Astrocyte of the hippocampus (primary cell): ENCODE measurements at regions not wholly inside any gene's neighbourhood (a gene's known extent, or its start where the extent isn't known, plus 50 kb on each side); places are given as distances from the start of the nearest gene placed in this dataset.

Experiments
- DNase-seq: peaks from one replicate; pipeline ENCODE4 v3.0.0; 2011; ENCODE audit warnings: low read depth, low spot score

DNA sequence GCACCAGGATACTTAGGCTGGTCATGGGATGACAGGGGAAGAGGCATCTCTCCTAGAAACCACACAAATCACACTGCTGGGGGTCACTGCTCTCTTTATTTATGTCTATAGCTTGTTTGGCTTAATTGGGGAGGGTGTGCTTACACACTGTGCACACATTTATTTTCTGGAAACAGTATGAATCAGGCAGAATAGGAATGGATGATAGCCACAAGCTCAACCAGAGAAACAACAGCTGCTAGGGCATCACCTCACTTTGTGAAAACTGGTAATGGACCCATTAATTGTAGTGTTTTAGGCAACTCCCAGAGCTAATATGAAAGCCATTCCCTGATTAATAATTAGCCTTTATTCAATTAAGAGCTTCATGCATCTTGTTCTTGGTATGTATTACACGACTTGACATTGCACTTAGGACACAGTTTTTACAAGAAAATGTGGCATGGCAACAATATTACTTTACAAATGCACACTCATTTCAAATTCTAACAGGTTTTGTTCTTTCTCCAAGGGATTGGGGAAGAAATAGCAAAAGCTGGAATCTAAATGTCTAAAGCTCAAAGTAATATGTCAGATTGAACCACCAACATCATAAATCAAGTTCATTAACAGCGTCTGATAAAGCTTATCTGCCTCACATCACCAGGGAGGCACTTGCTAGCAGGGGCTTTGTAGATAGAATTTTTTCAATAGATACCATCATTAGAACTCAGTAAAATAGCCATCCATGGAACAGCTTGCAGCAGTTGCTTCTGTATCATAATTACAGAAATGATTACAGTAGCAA, 361.9 kb upstream of the FSHR start:
- DNase-seq, result no peak

DNA sequence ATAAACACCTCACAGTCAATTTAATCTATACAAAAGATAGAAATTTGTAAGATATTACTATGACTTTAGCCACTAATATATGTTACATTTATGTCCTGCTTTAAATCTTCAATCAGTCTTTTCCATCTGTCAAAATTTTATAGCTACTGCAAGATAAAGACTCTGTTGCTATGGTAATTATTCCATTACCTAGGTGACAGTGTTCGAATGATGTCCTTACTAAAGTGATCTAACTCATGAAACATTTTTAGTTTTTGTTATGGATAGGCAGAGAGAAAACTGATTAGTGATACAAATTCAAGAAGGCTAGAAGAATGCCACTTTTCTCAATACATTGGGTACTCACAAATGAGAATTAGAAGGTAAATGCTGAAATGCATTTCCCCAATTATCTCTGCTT, 359.9 kb upstream of the FSHR start:
- DNase-seq, result no peak

DNA sequence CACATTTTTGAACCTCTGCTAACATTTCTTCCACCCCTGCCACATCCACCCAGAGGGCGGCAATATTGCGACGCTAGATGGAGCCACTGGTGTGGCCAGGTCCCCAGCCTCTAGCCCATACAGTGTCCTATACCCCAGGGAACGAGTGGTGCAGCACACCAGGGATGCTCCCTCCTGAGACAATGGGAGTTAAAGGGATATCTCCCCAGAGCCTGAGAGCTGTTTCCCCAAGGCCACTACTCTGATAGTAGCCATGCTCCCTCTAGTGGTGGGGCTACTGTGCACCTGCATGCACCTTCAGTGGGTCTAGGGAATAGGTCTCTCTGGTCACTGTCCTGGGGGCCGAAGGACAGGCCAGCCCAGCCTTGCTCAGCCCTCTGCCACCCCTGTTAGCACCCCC, 336.4 kb upstream of the FSHR start:
- DNase-seq, result peak; percentile 2

DNA sequence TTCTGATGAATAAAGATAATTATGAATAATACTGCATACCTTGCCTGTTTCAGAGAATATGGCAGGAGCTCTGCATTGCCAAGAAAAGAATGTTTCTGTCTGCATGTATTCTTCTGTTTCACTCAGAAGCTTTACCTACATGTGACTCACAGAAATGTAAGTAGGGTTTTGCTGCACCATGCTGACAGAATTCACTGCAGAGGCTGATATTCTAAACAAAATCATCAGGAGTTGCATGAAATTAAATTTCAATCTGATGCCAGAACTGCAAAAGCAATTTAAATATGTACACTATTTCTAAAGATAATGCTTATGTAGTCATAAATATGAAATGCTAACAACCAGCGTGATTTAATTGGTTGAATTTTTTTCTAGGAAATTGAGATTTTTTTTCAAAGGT, 332.8 kb upstream of the FSHR start:
- no peak for DNase-seq

DNA sequence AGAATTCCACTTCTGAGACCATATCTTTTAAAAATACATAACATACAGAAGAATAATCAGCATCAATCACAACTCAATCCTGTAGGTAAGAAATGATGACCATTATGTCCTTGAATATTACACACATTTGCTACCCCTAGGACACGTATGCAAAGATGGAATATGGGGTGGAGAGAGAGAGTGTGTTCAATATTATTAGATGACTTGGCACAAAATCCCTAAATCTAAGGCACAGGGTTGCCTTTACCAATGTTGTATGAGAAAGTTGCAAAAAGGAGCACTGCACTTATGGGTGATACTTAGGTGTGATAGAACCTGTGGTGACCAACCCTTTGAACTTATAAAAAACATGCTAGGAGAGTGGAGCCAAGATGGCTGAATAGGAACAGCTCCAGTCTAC, 326.2 kb upstream of the FSHR start:
- no peak for DNase-seq

DNA sequence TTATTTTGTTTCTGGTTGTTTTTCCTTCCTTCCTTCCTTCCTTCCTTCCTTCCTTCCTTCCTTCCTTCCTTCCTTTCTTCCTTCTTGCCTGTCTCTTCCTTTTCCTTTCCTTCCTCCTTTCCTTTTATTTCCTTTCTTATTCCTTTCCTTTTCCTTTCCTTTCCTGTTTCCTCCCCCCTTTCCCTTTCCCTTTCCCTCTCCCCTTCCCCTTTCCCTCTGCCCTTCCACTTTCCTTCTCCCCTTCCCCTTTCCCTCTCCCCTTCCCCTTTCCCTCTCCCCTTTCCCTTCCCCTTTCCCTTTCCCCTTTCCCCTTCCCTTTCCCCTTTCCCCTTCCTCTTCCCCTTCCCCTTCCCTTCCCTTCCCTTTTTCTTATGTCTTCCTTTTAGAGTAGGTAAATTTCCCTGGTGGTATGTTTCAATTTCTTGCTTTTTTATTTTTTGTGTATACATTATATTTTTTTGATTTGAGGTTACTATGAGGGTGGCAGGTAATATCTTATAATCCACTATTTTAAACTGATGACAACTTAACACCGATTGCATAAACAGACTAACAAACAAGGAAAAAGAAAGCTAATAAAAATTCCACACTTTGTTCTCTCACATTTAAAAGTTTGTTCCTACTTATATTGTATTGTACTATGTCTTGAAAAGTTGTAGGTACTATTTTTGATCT, 311.0 kb upstream of the FSHR start:
- no peak for DNase-seq

DNA sequence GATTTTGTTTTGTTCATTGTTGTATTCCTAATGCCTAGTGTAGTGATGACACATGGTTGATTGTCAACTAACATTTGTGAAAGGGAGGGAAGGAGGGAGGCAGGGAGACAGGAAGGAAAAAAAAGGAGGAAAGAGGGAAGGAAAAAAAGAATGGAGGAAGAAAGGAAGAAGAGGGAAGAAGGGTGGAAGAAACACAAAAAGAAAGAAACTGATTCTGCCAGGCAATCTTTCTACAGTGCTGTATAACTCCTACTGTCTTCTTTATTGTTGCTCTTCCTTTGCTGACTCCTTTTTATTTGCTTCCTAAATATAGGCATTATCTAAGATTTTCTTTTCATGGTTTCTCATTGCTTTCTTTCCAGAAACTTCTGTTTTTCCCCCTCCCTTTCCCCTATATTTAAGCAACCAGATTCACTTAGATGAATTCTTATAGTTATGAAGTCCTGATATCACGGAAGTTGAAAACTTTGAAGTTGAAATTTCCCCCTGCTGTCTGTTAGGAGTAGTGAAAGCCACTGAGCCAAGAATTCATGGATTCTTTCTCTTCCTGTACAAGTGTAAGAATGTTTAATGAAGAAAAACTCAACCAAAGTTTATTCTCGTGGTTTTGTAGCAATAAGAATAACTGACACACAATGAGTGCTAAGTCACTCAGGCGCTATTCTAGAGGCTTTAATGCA, 305.1 kb upstream of the FSHR start:
- no peak for DNase-seq

DNA sequence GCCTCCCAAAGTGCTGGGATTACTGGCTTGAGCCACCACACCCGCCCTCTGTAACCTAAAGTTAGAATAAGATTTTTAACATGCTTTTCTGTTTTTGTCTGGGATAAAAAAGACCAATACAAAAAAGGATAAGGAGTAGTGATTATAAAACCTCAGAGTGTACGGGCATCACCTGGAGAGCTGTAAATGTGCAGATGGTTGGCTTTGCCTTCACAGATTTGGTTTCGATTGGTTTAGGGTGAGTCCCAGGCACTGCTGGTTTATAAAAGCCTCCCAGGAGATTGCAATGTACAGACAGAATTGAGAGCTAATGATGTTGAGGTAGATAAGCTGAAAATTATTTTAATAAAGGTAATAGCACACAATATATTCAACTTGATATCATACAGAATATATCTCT, 289.7 kb upstream of the FSHR start:
- no peak for DNase-seq

DNA sequence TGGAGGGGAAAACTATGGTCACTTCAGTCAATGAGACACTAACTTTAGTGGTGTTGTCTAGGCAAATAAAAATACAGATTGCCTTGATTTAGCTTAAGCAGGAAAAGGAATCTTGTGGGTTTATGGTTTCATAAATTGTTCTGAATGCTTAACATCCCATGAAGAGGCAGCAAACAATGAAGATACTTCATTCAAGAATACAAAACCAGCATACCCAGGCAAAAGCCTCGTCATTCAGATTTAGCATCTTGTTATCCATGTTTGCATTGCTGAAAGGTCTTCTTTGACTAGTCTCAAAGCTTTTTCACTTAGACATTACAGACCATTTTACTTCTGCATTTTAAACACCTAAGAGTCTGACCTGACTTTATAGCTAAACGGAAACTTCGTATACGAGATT, 272.7 kb upstream of the FSHR start:
- DNase-seq, result no peak

DNA sequence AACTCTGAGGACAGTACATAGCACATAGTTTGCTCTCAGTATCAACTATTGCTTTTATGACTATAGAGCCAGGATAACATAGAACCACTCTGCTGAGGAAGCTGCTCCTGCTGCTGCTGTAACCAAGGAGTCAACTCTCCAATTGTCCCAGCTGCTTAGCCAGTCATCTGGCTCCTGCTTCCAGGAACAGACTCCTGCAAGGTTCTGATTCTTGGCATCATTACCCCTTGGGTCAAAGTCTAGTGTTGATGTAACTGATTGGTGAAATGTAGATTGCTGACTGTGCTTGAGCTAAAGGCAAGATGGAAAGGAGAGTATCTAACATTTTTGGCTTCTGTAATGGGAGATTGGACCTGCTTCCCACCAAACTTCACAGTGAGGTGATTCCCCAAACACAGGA, 261.9 kb upstream of the FSHR start:
- no peak for DNase-seq

DNA sequence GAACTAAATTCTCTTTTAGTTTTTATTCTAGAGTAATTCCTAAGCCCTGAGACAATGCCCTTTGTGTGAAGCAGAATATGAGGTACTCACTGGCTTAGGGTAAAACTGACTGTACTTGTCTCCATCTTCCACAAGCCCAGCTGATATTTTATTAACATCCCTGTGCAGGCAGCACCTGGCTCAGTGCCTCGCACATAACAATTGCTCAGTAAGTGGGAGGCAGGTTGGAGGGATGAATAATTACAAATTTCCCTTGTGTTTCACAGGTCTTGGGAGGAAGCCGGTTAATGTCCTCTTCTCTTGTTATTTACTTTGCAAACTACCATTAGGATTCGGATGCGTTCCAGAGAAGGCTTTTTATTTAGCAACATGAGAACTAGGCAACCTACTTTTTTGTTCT, 249.8 kb upstream of the FSHR start:
- DNase-seq, result no peak

DNA sequence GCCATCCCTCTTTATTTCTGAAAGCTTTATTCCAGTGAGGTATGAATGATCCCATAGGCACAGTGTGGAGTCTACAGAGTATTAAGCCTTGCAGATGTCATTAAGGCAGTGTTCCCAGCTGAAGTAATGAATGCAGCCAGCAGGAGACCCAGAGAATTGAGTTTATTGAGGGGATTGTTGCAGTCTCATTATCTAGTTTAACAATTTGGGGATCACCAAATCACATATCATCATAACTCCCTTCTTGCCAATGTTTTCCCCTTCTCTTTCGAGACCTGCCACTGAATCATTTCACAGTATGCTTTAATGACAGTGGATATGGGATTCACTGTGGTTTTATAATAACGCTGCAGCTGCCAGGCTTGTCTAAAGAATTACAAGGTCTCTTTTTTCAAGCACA, 249.3 kb upstream of the FSHR start:
- no peak for DNase-seq

DNA sequence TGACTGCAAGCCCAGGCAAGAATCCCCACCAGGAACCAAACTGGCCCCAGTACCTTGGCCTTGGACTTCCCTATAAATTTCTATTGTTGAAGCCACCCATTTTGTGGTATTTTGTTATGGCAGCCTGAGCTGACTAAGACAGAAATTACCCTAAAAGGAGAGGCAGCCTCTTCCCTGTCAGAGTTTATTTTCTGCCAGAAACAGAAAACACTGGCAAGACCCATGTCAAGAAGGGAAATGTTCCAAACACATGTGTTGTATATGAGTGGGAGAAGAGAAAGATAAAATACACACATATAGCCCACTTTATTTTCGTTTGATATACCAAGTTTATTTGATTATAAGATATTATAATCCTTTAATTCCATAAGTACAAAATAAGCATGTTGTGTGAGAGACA, 225.1 kb upstream of the FSHR start:
- DNase-seq, result no peak

DNA sequence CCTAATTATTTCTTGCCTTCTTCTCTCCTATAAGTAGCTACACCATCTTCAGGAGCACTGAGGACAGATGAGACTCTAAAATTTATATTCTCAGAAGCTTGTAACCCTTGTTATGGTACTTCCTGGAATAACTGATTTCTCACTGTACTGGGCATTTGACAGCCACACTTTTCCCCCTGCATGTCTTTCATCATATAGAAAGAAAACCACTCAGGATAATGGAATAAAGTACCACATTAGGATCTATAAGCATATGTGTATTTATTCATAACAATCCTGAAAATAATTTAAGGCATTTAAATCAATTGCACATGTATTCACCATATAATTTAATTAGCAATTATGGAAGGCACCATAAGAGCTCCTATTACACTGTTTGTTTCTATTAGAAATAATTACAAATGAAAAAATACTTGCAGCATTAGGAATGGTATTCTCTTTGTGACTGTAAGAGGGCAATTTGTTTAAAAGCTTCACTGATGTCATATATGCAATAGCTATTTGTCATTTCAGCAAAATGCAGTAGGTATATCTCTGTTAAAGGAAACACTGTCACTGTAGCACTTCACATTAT, 216.9 kb upstream of the FSHR start:
- DNase-seq, result no peak

DNA sequence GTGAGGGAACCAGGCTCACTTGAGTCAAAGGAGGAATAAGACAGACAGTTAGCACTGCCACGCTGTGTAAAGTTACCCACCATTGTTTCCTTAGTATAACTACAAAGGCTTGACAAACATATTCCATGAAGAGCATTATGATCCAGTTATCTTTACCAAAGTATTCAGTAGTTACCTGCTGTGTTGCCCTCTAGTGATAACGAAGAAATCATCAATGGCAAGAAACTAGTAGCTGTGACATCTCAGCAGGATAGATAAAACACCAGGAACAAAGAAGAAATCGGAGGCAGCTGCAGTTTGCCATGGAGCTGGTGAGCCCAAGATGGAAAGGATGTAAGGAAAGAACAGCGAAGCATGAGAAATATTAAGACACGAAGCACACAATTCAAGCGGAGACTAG, 215.3 kb upstream of the FSHR start:
- no peak for DNase-seq

DNA sequence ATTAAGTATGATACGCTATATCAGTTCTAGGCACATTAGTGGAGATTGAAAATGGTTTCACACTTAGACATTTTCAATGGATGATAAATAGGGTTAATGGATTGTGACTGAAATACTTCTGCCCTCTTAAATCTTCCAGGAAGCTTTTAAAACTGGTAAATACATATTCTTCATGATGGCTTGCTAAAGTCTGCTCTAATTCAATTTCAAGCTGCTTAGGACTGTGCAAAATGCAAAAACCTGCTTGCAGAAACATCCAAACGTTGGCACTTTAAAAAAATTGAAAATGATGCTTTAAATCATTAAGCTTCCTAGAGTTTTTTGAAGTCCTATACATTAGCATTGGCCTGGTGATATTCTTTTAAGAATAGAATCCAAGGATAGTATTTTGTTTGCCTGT, 214.8 kb upstream of the FSHR start:
- DNase-seq, result no peak

DNA sequence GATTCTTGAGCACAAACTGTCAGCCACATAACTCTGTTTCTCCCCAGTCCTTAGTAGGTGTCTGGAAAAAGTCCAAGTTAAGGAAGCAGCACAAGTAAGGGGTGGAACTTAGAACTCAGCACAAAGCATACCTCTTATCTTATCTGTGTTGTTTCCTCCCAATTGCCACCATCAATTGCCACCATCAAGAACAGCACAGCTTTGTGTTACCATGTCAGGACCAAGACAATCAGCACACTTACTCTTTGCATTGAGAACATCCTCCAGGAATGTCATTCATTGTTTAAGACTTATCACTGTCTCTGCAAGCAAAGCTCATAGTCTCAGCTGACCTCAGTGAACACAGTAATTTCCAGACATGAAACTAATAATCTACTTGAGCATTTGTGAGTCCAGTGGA, 212.7 kb upstream of the FSHR start:
- no peak for DNase-seq

DNA sequence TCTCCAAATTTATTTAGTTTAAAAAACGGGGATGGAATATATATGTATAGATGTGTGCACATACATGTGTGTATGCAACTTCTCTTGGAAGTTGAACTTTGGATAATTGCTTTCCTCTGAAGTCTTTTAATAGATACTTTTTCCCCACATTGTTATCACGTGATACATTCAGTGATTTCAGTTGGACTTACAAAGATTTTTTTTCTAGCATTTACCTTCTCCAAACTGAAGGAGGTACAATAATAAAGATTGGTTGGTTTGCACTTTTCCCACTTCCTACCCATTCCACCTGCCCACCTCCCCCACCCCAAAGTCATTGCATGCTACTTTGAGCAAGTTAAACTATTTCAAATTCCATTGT, 206.1 kb upstream of the FSHR start:
- no peak for DNase-seq

DNA sequence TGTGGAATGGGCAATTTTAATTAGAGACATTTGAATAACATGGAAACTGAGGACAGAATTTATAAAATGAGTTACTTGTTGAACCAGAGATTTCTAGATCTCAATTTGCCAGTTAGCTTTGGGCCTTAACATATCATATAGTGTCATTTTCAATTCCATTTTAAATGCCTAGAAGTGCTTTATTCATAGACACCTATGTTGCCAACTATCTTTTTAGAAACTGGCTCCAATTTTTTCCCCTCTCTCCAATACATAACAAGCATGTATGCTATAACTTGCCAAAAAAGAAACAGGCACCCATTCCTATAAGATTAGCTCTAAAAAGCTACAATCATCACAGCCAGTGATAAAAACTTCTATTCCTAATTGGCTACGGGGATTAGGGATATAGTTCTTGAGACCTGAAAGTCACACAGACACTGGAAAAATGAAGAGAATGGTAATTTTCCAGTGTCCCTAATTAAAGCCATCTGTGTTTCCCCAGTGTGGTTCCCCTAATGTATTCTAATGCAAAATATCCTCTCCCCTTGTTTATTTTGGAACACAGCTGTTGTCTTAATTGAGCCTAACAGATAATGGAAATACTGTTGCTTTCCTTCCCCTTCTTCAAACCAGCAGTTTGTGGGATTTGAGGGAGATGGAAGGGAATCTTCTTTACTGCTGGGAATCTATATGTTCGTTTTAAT, 205.5 kb upstream of the FSHR start:
- DNase-seq, result no peak

DNA sequence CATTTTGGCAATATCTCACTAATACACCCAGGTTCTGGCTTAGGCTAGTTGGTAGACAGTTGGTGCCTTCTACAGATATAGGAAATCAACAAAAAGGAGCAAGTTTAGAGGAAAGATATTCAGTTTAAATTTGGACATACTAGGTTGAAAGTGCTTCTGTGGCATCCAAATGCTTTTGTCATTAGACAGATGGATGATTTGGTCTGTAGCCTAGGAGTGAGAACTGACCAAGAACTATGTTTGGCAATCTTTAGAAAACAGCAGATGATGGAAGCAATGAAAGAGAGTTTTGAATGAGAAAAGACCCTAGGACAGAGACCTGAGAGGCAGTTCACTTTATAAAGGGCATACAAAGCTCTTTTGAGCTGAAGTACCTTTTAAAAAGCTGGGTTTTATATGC, 201.3 kb upstream of the FSHR start:
- no peak for DNase-seq

DNA sequence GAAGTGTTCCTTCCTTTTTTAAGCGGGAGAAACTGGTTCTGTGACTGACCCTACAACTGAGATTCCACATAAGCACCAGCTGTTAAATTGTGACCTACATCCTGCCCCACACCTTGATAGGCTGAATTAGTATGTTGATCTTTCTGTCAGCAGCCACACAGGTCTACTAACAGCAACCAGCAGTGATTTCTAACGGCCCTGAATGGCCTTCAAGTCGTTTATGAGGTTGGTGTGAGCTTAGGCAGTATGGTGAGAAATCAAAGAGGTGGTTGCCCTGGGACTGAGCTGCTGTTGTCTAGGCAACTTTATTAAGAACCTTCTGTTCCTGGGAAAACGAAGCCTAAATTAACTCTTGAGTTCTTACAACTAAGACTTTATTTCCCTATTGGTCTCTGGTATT, 197.2 kb upstream of the FSHR start:
- DNase-seq, result no peak

DNA sequence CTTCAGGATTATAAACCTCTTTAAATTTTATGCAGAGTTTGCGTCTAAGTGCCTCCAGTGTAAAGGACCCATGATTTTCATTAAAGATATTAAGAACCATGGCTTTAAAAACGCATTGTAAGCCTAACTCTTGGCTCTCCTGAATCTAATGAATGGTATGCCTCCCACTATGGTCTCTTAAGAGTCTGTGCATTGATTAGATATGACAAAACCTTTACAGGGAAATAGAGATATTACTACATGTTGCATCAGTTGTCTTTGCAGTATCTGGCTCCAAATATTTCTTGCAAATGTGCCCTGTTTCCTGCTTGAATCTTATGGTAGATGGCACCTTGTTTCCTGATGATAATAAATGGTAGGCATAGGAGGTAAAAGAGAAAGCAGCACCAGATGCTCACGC, 189.3 kb upstream of the FSHR start:
- no peak for DNase-seq
